MM.1S (cell line): ENCODE measurements at regions not wholly inside any gene's neighbourhood (a gene's known extent, or its start where the extent isn't known, plus 50 kb on each side); places are given as distances from the start of the nearest gene placed in this dataset.

ENCODE experiments used
- DNase-seq: peaks from one replicate; pipeline ENCODE4 v3.0.0-alpha.2; 2015
- H2AFZ ChIP-seq: fragments of 300-600 bp; sonication (generic); 2 replicates; pipeline ENCODE4 v1.6.0; 2016; ENCODE audit warnings: antibody characterized with exemption, low read length
- H3F3A ChIP-seq: fragments of 300-600 bp; sonication (generic); 2 replicates; pipeline ENCODE4 v1.6.1; 2016; ENCODE audit warnings: mild to moderate bottlenecking, antibody characterized with exemption, low read length, moderate library complexity, mixed read lengths; ENCODE audit not compliant: insufficient read depth
- H3K27ac ChIP-seq: fragments of 300-600 bp; sonication (generic); 2 replicates; pipeline ENCODE4 v1.5.1; 2016; ENCODE audit warnings: mild to moderate bottlenecking, low read length
- H3K27me3 ChIP-seq: fragments of 300-600 bp; sonication (generic); replicated peaks from 2 replicates; pipeline ENCODE4 v1.6.0; 2016; ENCODE audit warnings: low read length; ENCODE audit not compliant: insufficient read depth
- H3K36me3 ChIP-seq: fragments of 300-600 bp; sonication (generic); replicated peaks from 2 replicates; pipeline ENCODE4 v1.6.1; 2016; ENCODE audit warnings: mild to moderate bottlenecking, low read length, mixed read lengths; ENCODE audit not compliant: insufficient read depth
- H3K4me1 ChIP-seq: fragments of 300-600 bp; sonication (generic); 2 replicates; pipeline ENCODE4 v1.6.1; 2016; ENCODE audit warnings: low read length, mixed read lengths
- H3K4me2 ChIP-seq: fragments of 300-600 bp; sonication (generic); 2 replicates; pipeline ENCODE4 v1.6.0; 2016; ENCODE audit warnings: low read depth, low read length
- H3K4me3 ChIP-seq: fragments of 300-600 bp; sonication (generic); 2 replicates; pipeline ENCODE4 v1.5.1; 2016; ENCODE audit warnings: low read length, mixed read lengths
- H3K79me2 ChIP-seq: fragments of 300-600 bp; sonication (generic); 2 replicates; pipeline ENCODE4 v1.6.1; 2016; ENCODE audit warnings: mixed run types, low read length, mixed read lengths
- H3K9ac ChIP-seq: fragments of 300-600 bp; sonication (generic); 2 replicates; pipeline ENCODE4 v1.6.1; 2016; ENCODE audit warnings: low read length, mixed read lengths
- H3K9me2 ChIP-seq: fragments of 300-600 bp; sonication (generic); replicated peaks from 2 replicates; pipeline ENCODE4 v1.6.1; 2016; ENCODE audit warnings: mild to moderate bottlenecking, low read length, mixed read lengths; ENCODE audit not compliant: insufficient read depth
- H3K9me3 ChIP-seq: fragments of 300-600 bp; sonication (generic); replicated peaks from 2 replicates; pipeline ENCODE4 v1.6.1; 2016; ENCODE audit warnings: mild to moderate bottlenecking, low read length, mixed read lengths; ENCODE audit not compliant: insufficient read depth
- H4K20me1 ChIP-seq: fragments of 300-600 bp; sonication (generic); 2 replicates; pipeline ENCODE4 v1.6.1; 2016; ENCODE audit warnings: mild to moderate bottlenecking, low read length, moderate library complexity, mixed read lengths; ENCODE audit not compliant: insufficient read depth
- CTCF ChIP-seq: fragments of 300-600 bp; sonication (generic); IDR thresholded peaks from 2 replicates; pipeline ENCODE4 v1.5.1; 2016; ENCODE audit warnings: antibody characterized with exemption, low read length, mixed read lengths
- EZH2 ChIP-seq: fragments of 300-600 bp; sonication (generic); optimal IDR thresholded peaks from 2 replicates; pipeline ENCODE3; 2017; ENCODE audit warnings: low read depth, mild to moderate bottlenecking, antibody characterized with exemption, low read length, mixed read lengths
- EZH2phosphoT487 ChIP-seq: fragments of 300-600 bp; sonication (generic); IDR thresholded peaks from 2 replicates; pipeline ENCODE4 v1.6.1; 2018; ENCODE audit warnings: antibody characterized with exemption, low read length

GRCh38 chr4:59195839-59196238 lies 2004.3 kb upstream of the ADGRL3 start:
- Histone ChIP-seq H3K27me3 (no peaks in the 10 kb centered on the region), H3K9me2 (no peaks in the 10 kb centered on the region), H3K9ac (no peak overlapping the region), H3K79me2 (no peaks in the 10 kb centered on the region), H3K4me3 (no peak overlapping the region), H4K20me1 (no peaks in the 10 kb centered on the region), H2AFZ (no peak overlapping the region), H3K36me3 (no peaks in the 10 kb centered on the region), H3K4me1 (no peaks in the 10 kb centered on the region), H3K9me3 (no peaks in the 10 kb centered on the region), H3F3A (no peaks in the 10 kb centered on the region), H3K27ac (no peak overlapping the region), H3K4me2 (no peak overlapping the region)
- no peak for DNase-seq
- TF ChIP-seq EZH2: no peak
- no peak for TF ChIP-seq CTCF

- Histone ChIP-seq H3K9me3 (no peaks in the 10 kb centered on the region), H3K4me1 (no peaks in the 10 kb centered on the region), H3F3A (no peaks in the 10 kb centered on the region), H3K4me2 (no peak overlapping the region), H3K79me2 (no peaks in the 10 kb centered on the region), H3K9me2 (no peaks in the 10 kb centered on the region), H3K36me3 (no peaks in the 10 kb centered on the region), H3K4me3 (no peak overlapping the region), H3K27me3 (no peaks in the 10 kb centered on the region), H3K9ac (no peak overlapping the region), H2AFZ (no peak overlapping the region), H4K20me1 (no peaks in the 10 kb centered on the region), H3K27ac (no peak overlapping the region)
- no peak for DNase-seq
- TF ChIP-seq EZH2phosphoT487: no peak
- TF ChIP-seq CTCF: no peak
- no peak for TF ChIP-seq EZH2
Observed at GRCh38 chr4:59200992-59201391, 1999.1 kb upstream of the ADGRL3 start.

DNA sequence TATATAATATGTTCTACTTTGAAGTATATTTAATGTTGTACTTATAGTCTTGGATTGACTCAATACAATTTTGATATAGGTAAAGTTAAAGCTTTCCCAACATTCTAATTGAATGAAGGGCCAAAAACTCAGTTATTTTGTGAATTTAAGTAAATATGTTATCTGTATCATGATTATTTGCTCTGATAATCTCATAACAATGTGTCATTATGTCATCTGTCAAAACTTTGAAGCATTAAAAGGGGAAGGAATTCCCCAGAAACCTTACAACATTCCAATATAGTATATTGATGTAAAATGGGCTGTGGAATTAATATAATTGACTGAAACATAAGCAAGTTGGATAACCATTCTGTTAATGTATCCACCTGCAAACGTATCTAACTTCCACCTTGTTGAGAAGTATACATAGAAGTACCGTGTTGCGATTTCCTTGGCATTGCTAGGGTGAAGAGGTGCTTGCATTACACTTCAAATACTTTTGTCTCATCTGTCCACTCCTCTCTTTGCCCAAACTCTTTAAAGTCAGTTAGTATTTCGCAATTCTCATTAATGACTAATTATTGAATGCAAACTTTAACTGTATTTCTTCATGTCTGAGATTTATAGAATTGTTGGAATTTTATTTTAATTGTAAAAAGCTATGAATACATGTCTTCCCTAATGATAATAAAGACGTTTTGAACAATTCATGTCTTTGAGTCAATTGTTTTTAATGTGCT lies 1982.1 kb upstream of the ADGRL3 start:
- Histone ChIP-seq H3K79me2 (no peaks in the 10 kb centered on the region), H3K4me1 (no peaks in the 10 kb centered on the region), H3K36me3 (no peaks in the 10 kb centered on the region), H3K9me3 (no peaks in the 10 kb centered on the region), H3K4me2 (no peak overlapping the region), H3K27me3 (no peaks in the 10 kb centered on the region), H3K9ac (no peak overlapping the region), H2AFZ (no peak overlapping the region), H3F3A (no peaks in the 10 kb centered on the region), H3K9me2 (no peaks in the 10 kb centered on the region), H4K20me1 (no peaks in the 10 kb centered on the region), H3K27ac (no peak overlapping the region), H3K4me3 (no peak overlapping the region)
- no peak for TF ChIP-seq EZH2
- TF ChIP-seq CTCF: no peak
- TF ChIP-seq EZH2phosphoT487: no peak
- no peak for DNase-seq
